ENCODE measurements at regions not wholly inside any gene's neighbourhood (a gene's known extent, or its start where the extent isn't known, plus 50 kb on each side); places are given as distances from the start of the nearest gene placed in this dataset.

DNA sequence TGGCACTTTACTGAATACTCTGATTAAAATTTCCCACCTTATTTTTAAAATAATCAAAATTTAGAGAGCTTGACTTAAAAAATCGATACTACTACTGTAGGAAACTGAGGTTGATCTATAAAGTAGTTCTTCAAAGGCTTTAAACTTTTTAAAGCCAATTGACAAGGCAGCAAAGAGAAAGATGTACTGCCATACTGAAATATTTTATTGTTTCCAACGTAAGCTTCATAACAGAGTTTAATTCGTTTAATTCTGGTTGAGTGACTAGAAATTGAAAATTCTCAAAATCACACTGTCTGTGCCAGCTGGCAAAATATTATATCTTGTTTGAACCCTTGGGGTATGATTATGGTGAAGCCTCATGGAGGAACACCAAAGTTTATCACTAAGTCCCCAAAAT lies 207.6 kb downstream of the UNC5CL start:
- no peak for DNase-seq

DNA sequence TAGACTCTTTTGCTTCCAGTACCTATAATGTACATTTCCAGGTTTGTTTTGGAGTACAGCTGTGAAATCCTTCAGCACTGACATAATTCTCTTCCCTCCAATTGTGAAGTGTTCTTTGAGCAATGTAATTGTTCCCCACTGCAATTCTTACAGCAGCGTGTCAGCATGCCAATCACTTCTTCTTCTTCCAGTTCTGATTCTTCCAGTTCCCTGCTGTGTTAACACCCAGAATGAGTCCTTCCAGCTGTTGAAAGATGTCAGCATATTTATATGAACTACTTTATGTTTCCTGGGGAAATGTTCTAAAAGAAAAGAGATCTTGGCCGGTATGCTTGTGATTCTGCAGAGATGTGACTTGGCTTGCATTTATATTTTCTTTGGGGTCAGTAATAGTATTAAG lies 213.9 kb downstream of the UNC5CL start:
- no peak for DNase-seq

- peak; percentile 63 for DNase-seq
These were observed 214.8 kb downstream of the UNC5CL start for GRCh38 chr6:40823917-40824891.

GRCh38 chr6:40822619-40823018 lies 216.4 kb downstream of the UNC5CL start:
- DNase-seq: no peak

DNA sequence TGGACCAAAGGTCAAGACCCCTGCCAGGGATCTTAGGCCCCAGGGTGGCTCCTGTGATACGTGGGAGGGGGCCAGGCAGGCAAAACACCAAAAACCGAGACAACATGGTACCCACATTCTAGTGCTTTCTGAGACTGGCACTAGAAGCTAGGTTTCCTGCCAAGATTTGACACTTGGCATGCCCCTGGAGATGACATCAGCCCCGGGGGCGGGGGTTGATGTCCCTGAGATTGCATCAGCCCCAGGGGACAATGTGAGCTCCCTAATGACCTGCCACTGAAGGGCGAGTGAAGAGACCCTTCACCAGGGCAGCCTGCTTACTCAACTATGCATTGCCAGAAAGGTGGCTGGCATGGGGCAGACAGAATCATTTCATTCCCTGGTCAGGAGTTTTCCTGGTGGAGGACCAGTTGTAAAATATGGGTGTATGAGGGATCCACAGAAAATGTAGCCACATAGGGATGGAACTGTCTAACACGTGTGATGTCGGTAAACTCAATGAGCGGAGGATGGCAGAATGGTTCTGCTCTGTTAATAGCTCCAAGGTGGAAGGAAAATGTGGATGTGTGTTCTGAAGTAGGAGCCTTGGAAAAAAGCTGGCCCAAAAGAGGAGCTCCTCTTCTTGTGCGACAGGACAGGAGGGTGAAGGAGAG lies 219.7 kb downstream of the UNC5CL start:
- no peak for DNase-seq

- no peak for DNase-seq
These were observed 221.7 kb downstream of the UNC5CL start for GRCh38 chr6:40817369-40817768.

DNA sequence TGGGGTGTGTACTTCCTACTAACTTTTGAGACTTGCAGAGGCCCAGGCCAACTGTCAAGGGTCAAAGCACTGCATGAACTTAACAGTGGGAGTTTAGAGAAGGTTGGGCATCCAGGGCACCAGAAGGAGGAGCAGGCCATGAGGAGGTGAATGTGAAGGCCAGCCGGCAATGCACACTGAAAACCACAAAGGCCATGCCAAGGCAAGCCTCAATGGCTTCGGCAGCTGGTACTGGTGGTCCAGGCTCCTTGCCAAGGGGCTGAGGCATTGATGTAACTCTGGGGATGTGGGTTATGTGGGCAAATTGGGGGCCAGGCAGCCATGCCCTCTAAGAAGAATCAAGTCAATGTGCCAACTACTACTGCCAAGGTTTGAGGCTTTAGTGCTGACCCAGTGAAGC lies 222.4 kb downstream of the UNC5CL start:
- no peak for DNase-seq

GRCh38 chr6:40815731-40816130 lies 223.3 kb downstream of the UNC5CL start:
- no peak for DNase-seq

GRCh38 chr6:40810171-40810570 lies 223.0 kb upstream of the LRFN2 start:
- no peak for DNase-seq

DNA sequence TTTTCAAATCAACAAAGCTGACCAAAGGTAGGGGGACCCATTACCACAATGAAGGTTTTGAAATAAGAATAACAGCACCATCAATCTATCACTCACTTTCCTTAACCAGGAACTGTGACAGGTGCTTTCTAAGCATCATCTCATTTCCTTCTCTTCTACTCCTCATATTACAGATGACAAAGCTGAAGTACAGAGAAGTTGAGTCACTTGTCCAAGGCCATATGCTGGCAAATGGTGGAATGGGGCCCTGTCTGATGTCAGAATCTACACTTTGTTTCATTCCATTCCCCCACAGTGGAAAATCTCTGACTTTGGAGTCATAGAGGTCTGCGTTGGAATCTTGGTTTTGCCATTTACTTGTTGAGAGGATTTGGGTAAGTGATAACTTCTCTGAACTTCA lies 222.5 kb upstream of the LRFN2 start:
- no peak for DNase-seq

- no peak for DNase-seq
These were observed 220.3 kb upstream of the LRFN2 start for GRCh38 chr6:40807484-40807883.

DNA sequence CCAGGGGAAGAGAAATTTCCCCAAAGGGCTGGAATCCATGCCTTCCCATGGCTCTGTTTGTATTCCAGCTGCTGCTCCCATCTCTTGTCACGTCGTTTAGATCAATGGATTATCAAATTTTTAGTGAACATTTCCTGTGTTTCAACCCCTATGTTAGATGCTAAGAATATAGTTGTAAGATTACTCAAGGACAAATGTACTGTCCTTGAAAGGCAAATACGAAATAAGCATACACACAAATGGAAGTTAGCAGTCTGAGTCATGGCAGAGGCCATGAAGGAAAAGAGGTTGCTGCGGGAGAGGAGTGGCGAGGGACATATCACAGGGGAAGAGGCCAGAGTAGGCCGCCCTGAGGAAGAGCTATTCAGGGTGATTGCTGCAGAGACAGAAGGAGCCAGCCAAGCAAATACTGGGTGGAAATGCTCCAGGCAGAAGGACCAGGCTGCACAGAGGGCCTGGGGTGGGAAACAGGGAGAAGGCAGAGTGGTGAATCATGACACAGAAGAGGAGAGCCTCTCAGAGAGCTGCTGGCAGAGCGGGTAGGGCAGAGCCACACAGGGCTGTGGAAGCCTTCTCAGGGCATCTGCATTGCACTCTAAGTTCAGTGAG lies 219.2 kb upstream of the LRFN2 start:
- DNase-seq: no peak

GRCh38 chr6:40805336-40805735 lies 218.2 kb upstream of the LRFN2 start:
- no peak for DNase-seq

- DNase-seq: no peak
These were observed 217.7 kb upstream of the LRFN2 start for GRCh38 chr6:40804905-40805304.

- DNase-seq: no peak
These were observed 216.9 kb upstream of the LRFN2 start for GRCh38 chr6:40803897-40804702.

GRCh38 chr6:40802481-40802880 lies 215.3 kb upstream of the LRFN2 start:
- no peak for DNase-seq

GRCh38 chr6:40799296-40800140 lies 212.4 kb upstream of the LRFN2 start:
- no peak for DNase-seq

- DNase-seq: no peak
These were observed 211.1 kb upstream of the LRFN2 start for GRCh38 chr6:40798069-40798770.

DNA sequence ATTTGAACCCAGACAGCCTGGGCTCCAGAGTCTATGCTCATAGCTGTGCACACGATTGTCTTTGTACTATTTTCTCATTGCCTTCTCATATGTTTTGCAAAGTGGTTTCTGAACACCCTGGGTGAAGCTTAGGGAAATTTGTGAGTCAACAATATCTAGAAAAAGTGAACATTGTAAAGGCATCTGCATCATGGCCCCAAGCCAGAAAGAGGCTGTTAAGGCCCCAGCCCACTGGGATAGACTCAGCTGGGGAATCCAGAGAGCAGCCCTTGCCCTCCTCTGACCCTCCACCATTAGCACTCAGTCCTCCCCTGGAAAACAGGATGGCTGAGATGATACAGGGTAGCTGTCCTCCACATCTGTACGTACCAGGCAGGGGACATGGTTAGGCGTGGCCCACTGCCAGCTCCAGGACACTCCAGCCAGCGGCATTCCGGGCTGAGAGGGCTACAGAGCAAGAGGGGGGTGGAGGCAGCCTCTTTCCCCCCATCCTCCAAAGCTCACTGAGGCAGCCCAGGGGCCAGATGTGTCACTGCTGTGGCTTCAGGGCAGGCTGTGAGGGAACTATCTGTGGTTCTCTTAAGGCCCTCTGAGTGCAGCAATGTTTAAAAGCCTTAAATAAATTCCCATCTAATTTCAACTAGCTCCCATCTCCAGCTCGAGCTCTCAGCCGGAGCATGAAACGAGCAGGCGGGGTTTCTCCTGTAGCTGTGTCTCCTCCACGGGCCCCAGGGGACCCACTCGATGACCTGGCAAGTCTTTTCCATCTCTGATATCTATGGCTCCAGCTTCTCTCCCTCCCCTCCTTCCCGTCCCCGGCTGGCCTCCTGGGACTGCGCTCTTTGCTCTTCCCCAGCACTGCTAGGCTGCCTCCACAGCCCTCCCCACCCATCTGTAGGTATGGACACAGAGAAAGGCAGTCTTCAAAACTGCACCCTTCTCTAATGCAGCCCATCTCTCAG lies 209.4 kb upstream of the LRFN2 start:
- DNase-seq: peak; percentile 63

DNA sequence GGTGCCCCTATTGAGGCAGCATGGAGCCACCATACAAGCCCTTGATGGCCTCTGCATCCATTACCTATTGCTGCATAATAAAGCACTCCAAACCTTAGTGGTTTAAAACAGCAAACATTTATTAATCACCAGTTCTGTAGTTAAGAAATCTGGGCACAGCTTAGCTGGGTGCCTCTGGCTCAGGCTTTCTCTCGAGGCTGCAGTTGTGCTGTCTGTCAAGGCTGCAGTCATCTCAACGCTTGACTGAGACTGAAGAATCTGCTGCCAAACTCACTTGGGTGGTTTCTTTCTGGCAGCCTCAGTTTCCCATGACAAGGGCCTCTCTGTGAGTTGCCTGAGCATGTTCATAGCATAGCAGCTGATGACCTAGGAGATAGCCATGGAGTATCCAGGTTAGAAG lies 207.4 kb upstream of the LRFN2 start:
- DNase-seq: no peak

Measured in NCI-H2171 (cell line).